ENCODE measurements at regions not wholly inside any gene's neighbourhood (a gene's known extent, or its start where the extent isn't known, plus 50 kb on each side); places are given as distances from the start of the nearest gene placed in this dataset.

- no peaks in the 10 kb centered on the region; the same call in 1 of the 2 replicates for H3K4me1 ChIP-seq (ENCODE audit: control insufficient read depth, insufficient read depth, low read length)
- no peak overlapping the region for H3K4ac ChIP-seq (ENCODE audit: low read depth, low read length)
- intact Hi-C loops (cut with micrococcal nuclease), result no loop called here
- H2AFZ ChIP-seq (replicated peaks; ENCODE audit: low read length, poor library complexity), result no peak overlapping the region
- no peak overlapping the region for H4K91ac ChIP-seq (ENCODE audit: insufficient read depth, low read depth, low read length)
- DNase-seq (no peak), ATAC-seq (ENCODE audit: low read depth) (no peak)
- in situ Hi-C loops (cut with MboI; ENCODE audit: low sequenced_read_pairs), result no loop called here
- WGBS, 2 experiments (ENCODE audit: extremely low coverage in 2 of 2, insufficient read length in 1 of 2), result 60 to 100% methylated on average over 1 of the region's 3 CpGs
- no peak overlapping the region for H2BK5ac ChIP-seq (ENCODE audit: low read depth, low read length, poor library complexity, severe bottlenecking)
- no peaks in the 10 kb centered on the region for H4K20me1 ChIP-seq (ENCODE audit: insufficient read depth, low read length)
- no peaks in the 10 kb centered on the region for H3K9me3 ChIP-seq (ENCODE audit: control insufficient read depth, insufficient read depth, low read length)
- no peak overlapping the region for H3K4me3 ChIP-seq (ENCODE audit: insufficient read depth, low read depth, low read length)
- no peak overlapping the region for H3K14ac ChIP-seq (replicated peaks; ENCODE audit: low read depth, low read length)
- H3K9ac ChIP-seq (ENCODE audit: low read depth, low read length), result no peak overlapping the region
- H3K9me1 ChIP-seq (ENCODE audit: insufficient read depth, low read length), result peaks cover 13% of the 10 kb centered on the region
- BruUV-seq (replicated peaks), result no TSS peak
- no peak overlapping the region for H3K56ac ChIP-seq (ENCODE audit: extremely low read depth, insufficient read depth, low read length)
- no peak overlapping the region for H2AK9ac ChIP-seq (replicated peaks; ENCODE audit: low read depth, low read length, poor library complexity)
- H3K18ac ChIP-seq (ENCODE audit: low read depth, low read length), result no peak overlapping the region
- H3K23ac ChIP-seq (ENCODE audit: low read depth, low read length), result no peak overlapping the region
- H3K27ac ChIP-seq (ENCODE audit: insufficient read depth, low read length), result no peak overlapping the region
- ChIA-PET CTCF (no interaction called here), POLR2A (ENCODE audit: unreplicated experiment) (no interaction called here)
- peaks cover 7 to 24% of the 10 kb centered on the region in 2 experiments; a peak in 3 of 4 replicates for H3K79me1 ChIP-seq (ENCODE audit: low read depth in 1 of 2, low read length in 2 of 2)
- peaks cover 13% of the 10 kb centered on the region for H3K36me3 ChIP-seq (ENCODE audit: control insufficient read depth, insufficient read depth, low read length)
- H4K5ac ChIP-seq (ENCODE audit: low read depth, low read length), result no peak overlapping the region
- H3K4me2 ChIP-seq (ENCODE audit: low read depth, low read length), result no peak overlapping the region
- TF ChIP-seq CEBPB (IDR thresholded peaks at IDR 0.05; ENCODE audit: low read depth, low read length) (no peak), FOS (IDR thresholded peaks at IDR 0.05; ENCODE audit: low read depth, low read length) (no peak), MAFK (IDR thresholded peaks at IDR 0.05; ENCODE audit: low read depth, low read length) (no peak)
- TF ChIP-seq, protein P1, sequence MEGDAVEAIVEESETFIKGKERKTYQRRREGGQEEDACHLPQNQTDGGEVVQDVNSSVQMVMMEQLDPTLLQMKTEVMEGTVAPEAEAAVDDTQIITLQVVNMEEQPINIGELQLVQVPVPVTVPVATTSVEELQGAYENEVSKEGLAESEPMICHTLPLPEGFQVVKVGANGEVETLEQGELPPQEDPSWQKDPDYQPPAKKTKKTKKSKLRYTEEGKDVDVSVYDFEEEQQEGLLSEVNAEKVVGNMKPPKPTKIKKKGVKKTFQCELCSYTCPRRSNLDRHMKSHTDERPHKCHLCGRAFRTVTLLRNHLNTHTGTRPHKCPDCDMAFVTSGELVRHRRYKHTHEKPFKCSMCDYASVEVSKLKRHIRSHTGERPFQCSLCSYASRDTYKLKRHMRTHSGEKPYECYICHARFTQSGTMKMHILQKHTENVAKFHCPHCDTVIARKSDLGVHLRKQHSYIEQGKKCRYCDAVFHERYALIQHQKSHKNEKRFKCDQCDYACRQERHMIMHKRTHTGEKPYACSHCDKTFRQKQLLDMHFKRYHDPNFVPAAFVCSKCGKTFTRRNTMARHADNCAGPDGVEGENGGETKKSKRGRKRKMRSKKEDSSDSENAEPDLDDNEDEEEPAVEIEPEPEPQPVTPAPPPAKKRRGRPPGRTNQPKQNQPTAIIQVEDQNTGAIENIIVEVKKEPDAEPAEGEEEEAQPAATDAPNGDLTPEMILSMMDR (conservative IDR thresholded peaks at IDR 0.05; ENCODE audit: low read depth, low read length), result no peak
- H3K27me3 ChIP-seq (ENCODE audit: control insufficient read depth, insufficient read depth, low read length), result no peaks in the 10 kb centered on the region
- H2BK20ac ChIP-seq (ENCODE audit: low read depth, low read length), result no peak overlapping the region
- H4K8ac ChIP-seq (ENCODE audit: low read depth in 2 of 2, low read length in 2 of 2), result no peak overlapping the region
- H2AK5ac ChIP-seq (ENCODE audit: low read depth, low read length), result no peak overlapping the region
- dilution Hi-C loops (cut with HindIII; ENCODE audit: low sequenced_read_pairs, unreplicated experiment), result no loop called here
- no peak overlapping the region for H2BK15ac ChIP-seq (ENCODE audit: low read depth, low read length)
- no peak overlapping the region for H2BK120ac ChIP-seq (ENCODE audit: low read depth, low read length)
Observed at GRCh38 chr9:109926421-109926869, 146.4 kb downstream of the PALM2AKAP2 start.

Measured in IMR-90 (cell line).